GM12878 (cell line): ENCODE measurements at regions not wholly inside any gene's neighbourhood (a gene's known extent, or its start where the extent isn't known, plus 50 kb on each side); places are given as distances from the start of the nearest gene placed in this dataset.

ENCODE experiments used
- ATAC-seq: fragments of 200-7000 bp; cut with Tn5 transposase; 3 replicates; pipeline ENCODE4 v1.9.1; 2020; ENCODE audit warnings: mild to moderate bottlenecking, moderate library complexity
- BruUV-seq: library from RNA; stranded (reverse); fragments of 400-500 nt; replicated peaks from 2 replicates; lab custom pipeline; 2021; lab: Mats Ljungman, UMichigan
- CTCF ChIA-PET: fragments of 300-600 bp; sonication (Branson Sonifier 250); formaldehyde crosslinking; extraction: SDS; loops from one replicate; lab custom pipeline; 2021; ENCODE audit warnings: inconsistent platforms; lab: Yijun Ruan, JAX
- POLR2A ChIA-PET: fragments of 350-600 bp; formaldehyde crosslinking; extraction: SDS; loops from one replicate; lab custom pipeline; 2021; ENCODE audit warnings: inconsistent platforms; lab: Charles Lee
- RAD21 ChIA-PET: fragments of 300-600 bp; sonication (Branson Sonifier 250); formaldehyde crosslinking; loops from one replicate; lab custom pipeline; 2023; ENCODE audit warnings: antibody characterized with exemption; ENCODE audit not compliant: unreplicated experiment; lab: Charles Lee
- SMC1A ChIA-PET: fragments of 300-600 bp; sonication (Branson Sonifier 250); formaldehyde crosslinking; loops from one replicate; lab custom pipeline; 2023; ENCODE audit not compliant: unreplicated experiment, uncharacterized antibody; lab: Charles Lee
- DNase-seq: peaks from one replicate; pipeline ENCODE4 v3.0.0-alpha.2; 2011; ENCODE audit warnings: low read depth, low spot score
- FAIRE-seq: peaks from 3 replicates; lab custom pipeline; 2011; peaks lifted over from hg19 to GRCh38; lab: Jason Lieb, UNC
- H2AFZ ChIP-seq: 2 replicates; pipeline ENCODE4 v1.6.0; 2011; ENCODE audit warnings: low read depth, low read length, control low read depth; ENCODE audit not compliant: control insufficient read depth
- H3K27ac ChIP-seq: 2 replicates; pipeline ENCODE4 v1.5.1; 2011; ENCODE audit warnings: control low read depth; ENCODE audit not compliant: control insufficient read depth, insufficient read depth
- H3K27me3 ChIP-seq, 2 experiments: replicated peaks in 1 of 2; 2 replicates each; pipeline versions ENCODE4 v1.6.0 to v1.6.1; 2011; ENCODE audit warnings: low read length in 1 of 2; ENCODE audit not compliant: control insufficient read depth in 2 of 2, insufficient read depth in 2 of 2
- H3K36me3 ChIP-seq, 2 experiments: 2 replicates each; pipeline ENCODE4 v1.5.1; 2011; ENCODE audit warnings: low read length in 1 of 2; ENCODE audit not compliant: control insufficient read depth in 2 of 2, insufficient read depth in 2 of 2
- H3K4me1 ChIP-seq: 2 replicates; pipeline ENCODE4 v1.6.1; 2011; ENCODE audit warnings: mild to moderate bottlenecking, low read length, moderate library complexity, mixed read lengths; ENCODE audit not compliant: control insufficient read depth, insufficient read depth
- H3K4me2 ChIP-seq: 2 replicates; pipeline ENCODE4 v1.6.0; 2011; ENCODE audit warnings: control low read depth; ENCODE audit not compliant: control insufficient read depth, insufficient read depth
- H3K4me3 ChIP-seq: fragments of 200-600 bp; sonication (generic); 2 replicates; pipeline ENCODE4 v1.5.1; 2016
- H3K79me2 ChIP-seq: 2 replicates; pipeline ENCODE4 v1.6.0; 2011; ENCODE audit warnings: low read length; ENCODE audit not compliant: control insufficient read depth, insufficient read depth
- H3K9ac ChIP-seq: 2 replicates; pipeline ENCODE4 v1.8.0; 2011; ENCODE audit warnings: low read length, control low read depth, mixed read lengths; ENCODE audit not compliant: control insufficient read depth, insufficient read depth
- H3K9me3 ChIP-seq: replicated peaks from 3 replicates; pipeline ENCODE4 v1.5.1; 2011; ENCODE audit warnings: mild to moderate bottlenecking, low read length; ENCODE audit not compliant: control insufficient read depth, insufficient read depth
- H4K20me1 ChIP-seq: 2 replicates; pipeline ENCODE4 v1.6.0; 2011; ENCODE audit not compliant: control insufficient read depth, insufficient read depth
- ATF2 ChIP-seq: IDR thresholded peaks from 2 replicates; pipeline ENCODE4 v1.6.1; 2012; ENCODE audit warnings: low read length, inconsistent platforms
- CHD1 ChIP-seq: IDR thresholded peaks from 2 replicates; pipeline ENCODE4 v1.6.1; 2012; ENCODE audit warnings: low read depth, low read length, improper control_type of control experiment
- KDM1A ChIP-seq: fragments of 200-600 bp; sonication (generic); IDR thresholded peaks from 2 replicates; pipeline ENCODE4 v1.6.1; 2016; ENCODE audit warnings: borderline replicate concordance
- REST ChIP-seq: IDR thresholded peaks from 2 replicates; pipeline ENCODE4 v1.6.1; 2012; ENCODE audit warnings: mild to moderate bottlenecking, low read depth, low read length
- SMARCA5 ChIP-seq: fragments of 450-650 bp; IDR thresholded peaks from 2 replicates; pipeline ENCODE4 v1.6.1; 2017; ENCODE audit warnings: mild to moderate bottlenecking
- TCF7 ChIP-seq: IDR thresholded peaks from 2 replicates; pipeline ENCODE4 v1.6.1; 2014; ENCODE audit warnings: antibody characterized with exemption, borderline replicate concordance
- ZBTB11 ChIP-seq: fragments of 450-650 bp; formaldehyde crosslinking; IDR thresholded peaks from 2 replicates; pipeline ENCODE4 v1.5.0; 2022; ENCODE audit warnings: mild to moderate bottlenecking, missing genetic modification characterization
- ZNF384 ChIP-seq: IDR thresholded peaks from 2 replicates; pipeline ENCODE4 v1.6.1; 2012; ENCODE audit warnings: low read depth, mild to moderate bottlenecking, low read length, improper control_type of control experiment, borderline replicate concordance
- ZSCAN29 ChIP-seq: fragments of 450-650 bp; IDR thresholded peaks from 2 replicates; pipeline ENCODE4 v1.6.1; 2017; ENCODE audit warnings: mild to moderate bottlenecking, moderate library complexity
- WGBS: methylation state at CpG from one replicate; pipeline ENCODE4 v1.1.6; 2016; ENCODE audit warnings: low lambda C conversion rate; ENCODE audit not compliant: insufficient replicate concordance, insufficient coverage; ENCODE audit errors: missing lambda C conversion rate; 5-methylcytosine and 5-hydroxymethylcytosine counted together
- in situ Hi-C: fragments of 300-500 bp; cut with MboI; formaldehyde crosslinking; loops from 9 replicates; pipeline ENCODE4 v1.14.3; 2018; ENCODE audit warnings: mixed read lengths
- intact Hi-C: fragments of 100-400 bp; cut with micrococcal nuclease; formaldehyde crosslinking; loops from one replicate; pipeline ENCODE4 v1.14.2; 2022; ENCODE audit not compliant: unreplicated experiment
- TF ChIP-seq, protein P1 (sequence below): fragments of 450-650 bp; IDR thresholded peaks from 2 replicates; pipeline ENCODE4 v1.6.1; 2017; ENCODE audit warnings: low read depth, mild to moderate bottlenecking, moderate library complexity

DNA sequence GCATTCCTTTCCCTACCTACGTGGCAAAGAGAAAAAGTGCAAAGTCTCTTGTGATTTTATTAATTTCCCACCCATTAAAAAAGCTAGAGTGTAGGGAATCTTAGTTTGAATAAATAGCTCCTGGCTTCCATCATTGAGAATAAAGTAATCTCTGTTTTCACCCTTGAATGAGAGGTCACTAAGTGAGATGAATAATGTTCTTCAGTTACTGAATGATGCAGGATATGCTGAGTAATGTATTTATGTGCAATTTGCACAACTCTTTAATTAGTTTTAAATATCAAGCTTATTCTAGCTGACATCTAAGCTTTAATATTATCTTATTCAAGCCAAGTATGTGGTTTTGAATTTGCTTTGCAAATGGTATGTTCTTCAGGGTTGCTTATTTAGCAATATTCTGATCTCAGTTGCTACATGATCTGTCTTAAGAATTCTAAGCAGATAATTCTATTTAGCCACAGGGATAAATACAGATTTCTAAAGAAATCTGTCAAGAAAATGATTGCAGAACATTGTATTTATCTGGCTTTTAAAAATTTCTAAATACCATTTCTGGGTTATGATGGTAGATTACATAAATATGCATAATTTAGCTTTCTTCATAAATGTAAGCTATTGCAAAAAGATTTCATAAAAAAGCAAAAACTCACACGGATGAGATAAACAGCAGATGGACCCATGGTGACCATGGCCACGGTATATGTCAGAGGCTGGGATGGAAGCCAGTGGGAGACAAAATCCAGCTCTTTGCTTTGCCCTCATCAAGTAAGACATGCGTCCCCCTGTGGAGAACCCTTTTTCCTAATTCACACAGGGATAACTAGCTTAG, 141.0 kb downstream of the MACC1 start (continued):
- TF ChIP-seq ZBTB11 (CRISPR knock-in tag), result no peak
- TF ChIP-seq, protein P1, sequence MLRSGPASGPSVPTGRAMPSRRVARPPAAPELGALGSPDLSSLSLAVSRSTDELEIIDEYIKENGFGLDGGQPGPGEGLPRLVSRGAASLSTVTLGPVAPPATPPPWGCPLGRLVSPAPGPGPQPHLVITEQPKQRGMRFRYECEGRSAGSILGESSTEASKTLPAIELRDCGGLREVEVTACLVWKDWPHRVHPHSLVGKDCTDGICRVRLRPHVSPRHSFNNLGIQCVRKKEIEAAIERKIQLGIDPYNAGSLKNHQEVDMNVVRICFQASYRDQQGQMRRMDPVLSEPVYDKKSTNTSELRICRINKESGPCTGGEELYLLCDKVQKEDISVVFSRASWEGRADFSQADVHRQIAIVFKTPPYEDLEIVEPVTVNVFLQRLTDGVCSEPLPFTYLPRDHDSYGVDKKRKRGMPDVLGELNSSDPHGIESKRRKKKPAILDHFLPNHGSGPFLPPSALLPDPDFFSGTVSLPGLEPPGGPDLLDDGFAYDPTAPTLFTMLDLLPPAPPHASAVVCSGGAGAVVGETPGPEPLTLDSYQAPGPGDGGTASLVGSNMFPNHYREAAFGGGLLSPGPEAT, result no peak
- TF ChIP-seq, all 136 proteins: peak for 0

DNA sequence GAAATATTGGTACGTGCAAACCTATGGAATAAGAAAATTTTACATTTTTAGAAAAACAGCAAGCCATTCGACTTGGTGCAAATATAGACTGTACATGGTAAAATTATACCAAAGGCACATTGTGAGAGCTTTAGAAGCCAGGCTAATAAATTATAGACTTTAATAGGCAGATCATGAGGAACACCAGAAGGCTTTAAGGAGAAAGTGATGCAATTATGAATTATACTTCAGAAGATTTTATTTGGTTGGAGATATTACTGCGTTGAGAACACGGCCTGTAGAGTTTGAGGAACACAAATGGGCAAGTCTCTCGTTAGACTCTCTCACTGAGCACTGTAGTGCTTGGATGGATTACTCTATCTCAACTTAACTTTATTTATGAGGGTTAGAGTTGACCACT, 141.7 kb downstream of the MACC1 start:
- no peak for FAIRE-seq
- no peaks in the 10 kb centered on the region for H3K27me3 ChIP-seq
- no peaks in the 10 kb centered on the region for H4K20me1 ChIP-seq
- H3K79me2 ChIP-seq, result no peaks in the 10 kb centered on the region
- intact Hi-C loops, result no loop called here
- no peak overlapping the region for H3K4me3 ChIP-seq
- no peaks in the 10 kb centered on the region; the same call in 2 of the 3 replicates for H3K9me3 ChIP-seq
- no peaks in the 10 kb centered on the region for H3K36me3 ChIP-seq
- no peak for ATAC-seq
- H3K9ac ChIP-seq, result no peak overlapping the region
- BruUV-seq, result no TSS peak
- RAD21 ChIA-PET, result interaction anchor here (1.1 kb wide), 1 partner anchor 38 kb away, joined by 3 read pairs; no protein-coding TSS in a partner anchor
- WGBS, result 45% methylated on average over 5 of the region's 5 CpGs
- SMC1A ChIA-PET, result interaction anchor here (0.7 to 2.4 kb wide), 4 partner anchors 16 to 73 kb away, joined by 3 to 8 read pairs (median 5); no protein-coding TSS in a partner anchor
- DNase-seq, result no peak
- H2AFZ ChIP-seq, result no peak overlapping the region
- no peak overlapping the region for H3K4me2 ChIP-seq
- H3K27ac ChIP-seq, result no peak overlapping the region
- CTCF ChIA-PET, result interaction anchor here (1.0 kb wide), 1 partner anchor 13 kb away, joined by 3 read pairs; no protein-coding TSS in a partner anchor
- POLR2A ChIA-PET, result no interaction called here
- in situ Hi-C loops, result no loop called here
- H3K4me1 ChIP-seq, result no peaks in the 10 kb centered on the region
- TF ChIP-seq ZNF384 (no peak), SMARCA5 (no peak), CHD1 (no peak), REST (no peak), ATF2 (no peak), KDM1A (no peak), TCF7 (no peak), ZSCAN29 (no peak)
